GM13977 (cell line): ENCODE measurements at regions not wholly inside any gene's neighbourhood (a gene's known extent, or its start where the extent isn't known, plus 50 kb on each side); places are given as distances from the start of the nearest gene placed in this dataset.
A peak's percentile ranks its signal among the peaks of the same experiment; 100 is the strongest.

ENCODE experiments used
- DNase-seq: peaks from one replicate; pipeline ENCODE4 v3.0.0; 2012; ENCODE audit warnings: low spot score
- in situ Hi-C: fragments of 300-500 bp; cut with MboI; formaldehyde crosslinking; loops from one replicate; pipeline ENCODE4 v1.12.0; 2022; ENCODE audit warnings: low sequenced_read_pairs, low pct_unique_long_range_greater_than_20kb, mixed read lengths, inconsistent platforms; ENCODE audit not compliant: unreplicated experiment
- TF ChIP-seq, protein P1 (sequence below): IDR thresholded peaks from 2 replicates; pipeline ENCODE4 v1.5.1; 2012; ENCODE audit warnings: mild to moderate bottlenecking, control low read depth; ENCODE audit not compliant: insufficient read depth; ENCODE audit errors: extremely low read depth, missing control alignments

DNA sequence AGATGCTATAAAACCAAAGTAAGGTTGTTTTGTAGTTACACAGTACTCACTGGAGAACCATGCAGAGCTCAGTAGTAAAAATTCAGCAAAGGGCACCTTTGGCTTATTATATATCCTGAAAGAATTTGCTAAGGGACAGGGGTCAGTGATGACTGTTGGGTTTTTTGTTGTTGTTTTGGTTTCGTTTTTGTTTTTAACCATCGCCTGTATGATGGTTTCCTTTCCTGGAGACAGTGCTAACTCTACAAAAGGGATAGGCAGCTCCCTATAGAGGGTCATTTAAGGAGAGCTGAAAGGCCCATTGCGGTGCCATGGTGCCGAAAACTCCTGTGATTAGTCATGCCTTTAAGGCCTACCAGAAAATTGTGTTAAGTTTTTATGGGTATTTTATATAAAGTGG, 118.2 kb upstream of the GOLIM4 start:
- in situ Hi-C loops, result loop anchor here (10.0 to 25.0 kb wide), 3 partner anchors 261 to 641 kb away; no protein-coding TSS in a partner anchor
- peak; percentile 37 for DNase-seq
- TF ChIP-seq, protein P1, sequence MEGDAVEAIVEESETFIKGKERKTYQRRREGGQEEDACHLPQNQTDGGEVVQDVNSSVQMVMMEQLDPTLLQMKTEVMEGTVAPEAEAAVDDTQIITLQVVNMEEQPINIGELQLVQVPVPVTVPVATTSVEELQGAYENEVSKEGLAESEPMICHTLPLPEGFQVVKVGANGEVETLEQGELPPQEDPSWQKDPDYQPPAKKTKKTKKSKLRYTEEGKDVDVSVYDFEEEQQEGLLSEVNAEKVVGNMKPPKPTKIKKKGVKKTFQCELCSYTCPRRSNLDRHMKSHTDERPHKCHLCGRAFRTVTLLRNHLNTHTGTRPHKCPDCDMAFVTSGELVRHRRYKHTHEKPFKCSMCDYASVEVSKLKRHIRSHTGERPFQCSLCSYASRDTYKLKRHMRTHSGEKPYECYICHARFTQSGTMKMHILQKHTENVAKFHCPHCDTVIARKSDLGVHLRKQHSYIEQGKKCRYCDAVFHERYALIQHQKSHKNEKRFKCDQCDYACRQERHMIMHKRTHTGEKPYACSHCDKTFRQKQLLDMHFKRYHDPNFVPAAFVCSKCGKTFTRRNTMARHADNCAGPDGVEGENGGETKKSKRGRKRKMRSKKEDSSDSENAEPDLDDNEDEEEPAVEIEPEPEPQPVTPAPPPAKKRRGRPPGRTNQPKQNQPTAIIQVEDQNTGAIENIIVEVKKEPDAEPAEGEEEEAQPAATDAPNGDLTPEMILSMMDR, result no peak

DNA sequence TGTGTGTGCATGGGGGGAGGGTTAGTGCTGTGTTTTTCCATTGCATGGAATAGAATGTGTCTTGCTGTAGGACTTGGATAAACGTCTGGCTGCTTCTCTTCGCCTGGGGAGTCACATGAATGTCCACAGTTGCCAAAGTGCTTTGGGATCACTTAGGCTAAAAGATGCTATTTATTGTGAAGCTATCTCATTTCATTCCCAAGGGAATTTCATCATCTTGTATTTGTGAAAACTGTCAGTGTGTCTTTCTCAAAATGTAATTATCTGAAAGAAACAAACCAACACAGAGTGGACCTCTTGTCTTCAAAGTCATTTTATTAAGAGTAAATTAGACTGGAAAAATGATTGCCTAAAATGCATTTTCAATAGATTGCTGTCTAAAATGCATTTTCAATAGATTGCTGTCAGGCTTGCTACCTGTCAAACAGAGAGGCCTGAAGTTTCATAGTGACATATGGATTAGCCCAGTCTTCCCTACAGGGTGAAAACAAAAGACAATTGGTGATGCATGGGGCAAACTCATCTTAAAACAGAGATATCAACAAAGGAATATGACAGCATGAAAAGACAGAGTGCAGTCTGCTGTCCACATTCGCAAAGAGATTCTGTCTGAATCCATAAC, 117.1 kb upstream of the GOLIM4 start:
- TF ChIP-seq, protein P1, result no peak
- no peak for DNase-seq
- in situ Hi-C loops, result loop anchor here (10.0 to 25.0 kb wide), 3 partner anchors 262 to 642 kb away; no protein-coding TSS in a partner anchor

DNA sequence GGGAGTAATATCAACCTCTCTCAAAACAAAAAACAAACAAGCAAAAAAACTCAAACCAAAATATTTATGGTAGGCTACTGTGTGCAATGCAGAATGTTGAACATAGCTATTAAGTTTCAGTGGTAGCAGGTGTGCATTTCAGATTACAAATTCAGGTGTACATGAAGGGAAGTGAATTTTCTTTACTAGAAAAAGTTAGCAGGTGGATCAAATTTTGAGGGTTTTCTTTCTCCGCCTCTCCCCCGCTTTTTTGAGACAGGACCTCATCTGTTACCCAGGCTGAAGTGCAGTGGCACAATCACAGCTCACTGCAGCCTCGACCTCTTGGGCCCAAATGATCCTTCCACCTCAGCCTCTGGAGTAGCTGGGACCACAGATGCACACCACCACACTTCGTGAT, 109.7 kb upstream of the GOLIM4 start:
- in situ Hi-C loops, result loop anchor here (25.0 kb wide), 1 partner anchor 407 kb away; no protein-coding TSS in a partner anchor
- no peak for DNase-seq
- TF ChIP-seq, protein P1, result no peak

DNA sequence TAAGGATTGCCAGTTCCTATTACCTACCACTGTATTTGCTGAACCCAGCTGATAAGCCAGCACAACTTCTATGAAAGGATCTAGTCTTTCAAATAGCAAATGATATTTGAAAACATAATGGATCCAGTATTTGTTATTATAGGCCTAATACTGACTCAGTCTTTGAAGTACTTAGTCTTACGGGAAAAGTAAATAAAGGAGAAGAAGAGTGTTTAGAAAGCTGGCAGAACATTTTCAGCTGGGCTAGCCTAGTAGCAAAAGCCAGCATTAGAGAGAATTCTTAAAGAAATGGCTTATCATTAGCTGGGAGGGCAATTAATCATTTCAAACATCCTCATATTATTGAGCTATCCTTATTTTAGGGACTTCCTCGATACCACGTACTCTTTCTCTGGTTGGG, 101.4 kb upstream of the GOLIM4 start:
- TF ChIP-seq, protein P1, result no peak
- in situ Hi-C loops, result no loop called here
- no peak for DNase-seq

DNA sequence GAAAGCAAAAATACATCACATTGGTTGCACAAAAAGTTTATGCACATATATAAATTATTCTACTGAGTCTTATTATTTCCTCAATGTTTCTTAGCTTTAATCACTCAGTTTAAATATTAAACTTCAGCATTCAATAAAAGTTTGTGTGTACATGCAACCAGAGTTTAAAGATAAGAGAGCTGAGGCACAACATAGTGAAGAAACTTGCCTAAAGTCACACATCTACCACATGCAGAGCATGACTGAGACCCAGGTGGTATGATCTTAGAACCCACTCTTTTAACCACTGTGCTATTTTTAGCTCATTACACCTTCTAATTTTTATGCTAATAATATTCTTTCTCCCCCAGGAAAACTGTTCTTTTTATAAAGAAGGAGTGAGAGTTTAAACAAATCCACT, 96.1 kb upstream of the GOLIM4 start:
- in situ Hi-C loops, result no loop called here
- TF ChIP-seq, protein P1, result no peak
- no peak for DNase-seq

DNA sequence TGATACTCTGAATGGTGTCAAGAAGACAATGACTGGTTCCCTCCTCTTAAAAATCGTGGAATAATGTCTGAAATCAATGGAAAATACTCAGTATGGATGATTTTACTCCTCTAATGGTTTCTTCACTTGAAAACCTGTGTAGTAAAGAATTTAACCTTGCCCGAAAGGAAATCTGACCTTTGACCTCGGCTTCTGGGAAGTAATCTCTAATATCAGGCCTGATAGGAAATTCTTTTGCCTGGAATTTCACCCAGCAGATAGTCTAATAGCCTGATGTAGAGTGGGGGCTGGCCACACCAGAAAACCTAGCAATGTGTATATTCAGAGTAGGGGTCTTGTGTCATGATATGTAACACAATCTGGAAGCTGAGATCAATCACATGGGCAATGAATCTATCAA, 91.5 kb upstream of the GOLIM4 start:
- in situ Hi-C loops, result no loop called here
- no peak for DNase-seq
- TF ChIP-seq, protein P1, result no peak
